ENCODE measurements at regions not wholly inside any gene's neighbourhood (a gene's known extent, or its start where the extent isn't known, plus 50 kb on each side); places are given as distances from the start of the nearest gene placed in this dataset.
"Not testable (repeated sequence)": the region's sequence is repeated elsewhere in the genome, so short reads cannot be mapped to it uniquely, and the experiment has no call there.

- no peak for DNase-seq (ENCODE audit: low read depth)
These were observed 298.3 kb downstream of the TRIML1 start for GRCh38 chr4:188437535-188437934.

GRCh38 chr4:188438391-188438824, 299.2 kb downstream of the TRIML1 start:
- DNase-seq (ENCODE audit: low read depth): not testable (repeated sequence)

- no peak for DNase-seq (ENCODE audit: low read depth)
These were observed 300.5 kb downstream of the TRIML1 start for GRCh38 chr4:188439641-188440311.

- DNase-seq (ENCODE audit: low read depth): no peak
These were observed 305.3 kb downstream of the TRIML1 start for GRCh38 chr4:188444500-188444899.

- DNase-seq (ENCODE audit: low read depth): not testable (repeated sequence)
These were observed 309.8 kb downstream of the TRIML1 start for GRCh38 chr4:188448996-188449395.

GRCh38 chr4:188450571-188450970, 311.3 kb downstream of the TRIML1 start:
- DNase-seq (ENCODE audit: low read depth): no peak

GRCh38 chr4:188452097-188452496, 312.9 kb downstream of the TRIML1 start:
- DNase-seq (ENCODE audit: low read depth): no peak

- DNase-seq (ENCODE audit: low read depth): no peak
These were observed 315.3 kb downstream of the TRIML1 start for GRCh38 chr4:188454575-188454974.

GRCh38 chr4:188455062-188455752, 316.0 kb downstream of the TRIML1 start:
- no peak for DNase-seq (ENCODE audit: low read depth)

- no peak for DNase-seq (ENCODE audit: low read depth)
These were observed 320.1 kb downstream of the TRIML1 start for GRCh38 chr4:188459381-188459780.

GRCh38 chr4:188463909-188464308, 324.7 kb downstream of the TRIML1 start:
- DNase-seq (ENCODE audit: low read depth): no peak

- no peak for DNase-seq (ENCODE audit: low read depth)
These were observed 326.8 kb downstream of the TRIML1 start for GRCh38 chr4:188466001-188466400.

GRCh38 chr4:188484256-188484655, 345.0 kb downstream of the TRIML1 start:
- DNase-seq (ENCODE audit: low read depth): no peak

GRCh38 chr4:188485906-188486305, 346.7 kb downstream of the TRIML1 start:
- DNase-seq (ENCODE audit: low read depth): no peak

- no peak for DNase-seq (ENCODE audit: low read depth)
These were observed 353.6 kb downstream of the TRIML1 start for GRCh38 chr4:188492886-188493285.

- no peak for DNase-seq (ENCODE audit: low read depth)
These were observed 355.9 kb downstream of the TRIML1 start for GRCh38 chr4:188495169-188495568.

- no peak for DNase-seq (ENCODE audit: low read depth)
These were observed 372.2 kb downstream of the TRIML1 start for GRCh38 chr4:188511431-188511830.

GRCh38 chr4:188532751-188533150, 393.5 kb downstream of the TRIML1 start:
- no peak for DNase-seq (ENCODE audit: low read depth)

GRCh38 chr4:188534297-188534696, 395.1 kb downstream of the TRIML1 start:
- DNase-seq (ENCODE audit: low read depth): no peak

- DNase-seq (ENCODE audit: low read depth): no peak
These were observed 395.7 kb downstream of the TRIML1 start for GRCh38 chr4:188534917-188535316.

- no peak for DNase-seq (ENCODE audit: low read depth)
These were observed 397.6 kb downstream of the TRIML1 start for GRCh38 chr4:188536826-188537225.

GRCh38 chr4:188550296-188550695, 411.1 kb downstream of the TRIML1 start:
- DNase-seq (ENCODE audit: low read depth): no peak

- no peak for DNase-seq (ENCODE audit: low read depth)
These were observed 411.9 kb downstream of the TRIML1 start for GRCh38 chr4:188551156-188551555.

Measured in activated T-cell treated with anti-CD3 and anti-CD28 coated beads for 24 hours (primary cell).